IPS DF 4.7 (cell line): ENCODE measurements at regions not wholly inside any gene's neighbourhood (a gene's known extent, or its start where the extent isn't known, plus 50 kb on each side); places are given as distances from the start of the nearest gene placed in this dataset.

Experiments used
- DNase-seq: peaks from one replicate; pipeline ENCODE4 v3.0.0-alpha.2; 2013; ENCODE audit warnings: low spot score; ENCODE audit errors: extremely low read depth

- DNase-seq, result no peak
Observed at GRCh38 chr3:44078863-44079262, 162.8 kb upstream of the TOPAZ1 start.

GRCh38 chr3:44079916-44080315 is 161.8 kb upstream of the TOPAZ1 start:
- no peak for DNase-seq

GRCh38 chr3:44080474-44081072 is 161.1 kb upstream of the TOPAZ1 start:
- no peak for DNase-seq

- DNase-seq, result no peak
Observed at GRCh38 chr3:44090036-44090435, 151.7 kb upstream of the TOPAZ1 start.

- no peak for DNase-seq
Observed at GRCh38 chr3:44092497-44092896, 149.2 kb upstream of the TOPAZ1 start.

GRCh38 chr3:44093531-44093930 is 148.2 kb upstream of the TOPAZ1 start:
- no peak for DNase-seq

GRCh38 chr3:44098656-44099415 is 142.8 kb upstream of the TOPAZ1 start:
- DNase-seq, result no peak

GRCh38 chr3:44099566-44100297 is 142.0 kb upstream of the TOPAZ1 start:
- DNase-seq, result no peak

- no peak for DNase-seq
Observed at GRCh38 chr3:44100298-44100695, 141.4 kb upstream of the TOPAZ1 start.

- no peak for DNase-seq
Observed at GRCh38 chr3:44104043-44104442, 137.6 kb upstream of the TOPAZ1 start.

- no peak for DNase-seq
Observed at GRCh38 chr3:44104668-44105321, 136.9 kb upstream of the TOPAZ1 start.

GRCh38 chr3:44105571-44105970 is 136.1 kb upstream of the TOPAZ1 start:
- no peak for DNase-seq

GRCh38 chr3:44106756-44107155 is 134.9 kb upstream of the TOPAZ1 start:
- no peak for DNase-seq

- DNase-seq, result no peak
Observed at GRCh38 chr3:44108481-44108880, 133.2 kb upstream of the TOPAZ1 start.

- no peak for DNase-seq
Observed at GRCh38 chr3:44109771-44110361, 131.8 kb upstream of the TOPAZ1 start.

GRCh38 chr3:44110648-44111047 is 131.0 kb upstream of the TOPAZ1 start:
- DNase-seq, result no peak

GRCh38 chr3:44111482-44111881 is 130.2 kb upstream of the TOPAZ1 start:
- no peak for DNase-seq

GRCh38 chr3:44114142-44114541 is 127.5 kb upstream of the TOPAZ1 start:
- no peak for DNase-seq

- no peak for DNase-seq
Observed at GRCh38 chr3:44117239-44117638, 124.4 kb upstream of the TOPAZ1 start.

- DNase-seq, result no peak
Observed at GRCh38 chr3:44117736-44118135, 124.0 kb upstream of the TOPAZ1 start.

GRCh38 chr3:44120721-44121582 is 120.7 kb upstream of the TOPAZ1 start:
- no peak for DNase-seq
